ENCODE measurements at regions not wholly inside any gene's neighbourhood (a gene's known extent, or its start where the extent isn't known, plus 50 kb on each side); places are given as distances from the start of the nearest gene placed in this dataset.

- TF ChIP-seq ELF4 (IDR thresholded peaks at IDR 0.05) (no peak), PKNOX1 (IDR thresholded peaks at IDR 0.05) (no peak), L3MBTL2 (conservative IDR thresholded peaks at IDR 0.05) (no peak), SUZ12 (IDR thresholded peaks at IDR 0.05) (no peak), LEF1 (IDR thresholded peaks at IDR 0.05; ENCODE audit: borderline replicate concordance) (no peak), ZNF384 (IDR thresholded peaks at IDR 0.05) (no peak), FOXA1 (IDR thresholded peaks at IDR 0.05) (no peak), HDGF (IDR thresholded peaks at IDR 0.05; ENCODE audit: borderline replicate concordance) (no peak), FOXK2 (IDR thresholded peaks at IDR 0.05) (no peak), TARDBP (IDR thresholded peaks at IDR 0.05) (no peak), BHLHE40 (IDR thresholded peaks at IDR 0.05; ENCODE audit: borderline replicate concordance) (no peak)
- POLR2A ChIA-PET: no interaction called here
- CTCF ChIA-PET: no interaction called here
- no peak for DNase-seq (ENCODE audit: extremely low spot score)
These were observed 162.1 kb upstream of the RNF32 start for GRCh38 chr7:156478486-156478885.

GRCh38 chr7:156475666-156476065 is 164.9 kb upstream of the RNF32 start:
- POLR2A ChIA-PET: no interaction called here
- no peak for DNase-seq (ENCODE audit: extremely low spot score)
- CTCF ChIA-PET: no interaction called here
- TF ChIP-seq ELF4 (IDR thresholded peaks at IDR 0.05) (no peak), CTBP1 (IDR thresholded peaks at IDR 0.05; ENCODE audit: borderline replicate concordance) (no peak), HDGF (IDR thresholded peaks at IDR 0.05; ENCODE audit: borderline replicate concordance) (no peak), TARDBP (IDR thresholded peaks at IDR 0.05) (no peak), SP1 (IDR thresholded peaks at IDR 0.05) (no peak), PKNOX1 (IDR thresholded peaks at IDR 0.05) (no peak), FOXA1 (IDR thresholded peaks at IDR 0.05) (no peak), L3MBTL2 (conservative IDR thresholded peaks at IDR 0.05) (no peak), FOXM1 (IDR thresholded peaks at IDR 0.05; ENCODE audit: borderline replicate concordance) (no peak), ARNT (IDR thresholded peaks at IDR 0.05) (no peak), ZNF384 (IDR thresholded peaks at IDR 0.05) (no peak), BHLHE40 (IDR thresholded peaks at IDR 0.05; ENCODE audit: borderline replicate concordance) (no peak), LEF1 (IDR thresholded peaks at IDR 0.05; ENCODE audit: borderline replicate concordance) (no peak), NFRKB (IDR thresholded peaks at IDR 0.05) (no peak), FOXK2 (IDR thresholded peaks at IDR 0.05) (no peak), SUZ12 (IDR thresholded peaks at IDR 0.05) (no peak)

- DNase-seq (ENCODE audit: extremely low spot score): no peak
- CTCF ChIA-PET: no interaction called here
- POLR2A ChIA-PET: no interaction called here
- TF ChIP-seq ARNT (IDR thresholded peaks at IDR 0.05) (no peak), BHLHE40 (IDR thresholded peaks at IDR 0.05; ENCODE audit: borderline replicate concordance) (no peak), TARDBP (IDR thresholded peaks at IDR 0.05) (no peak), NFRKB (IDR thresholded peaks at IDR 0.05) (no peak), CTBP1 (IDR thresholded peaks at IDR 0.05; ENCODE audit: borderline replicate concordance) (no peak), ZNF384 (IDR thresholded peaks at IDR 0.05) (no peak), FOXK2 (IDR thresholded peaks at IDR 0.05) (no peak), SP1 (IDR thresholded peaks at IDR 0.05) (no peak), HDGF (IDR thresholded peaks at IDR 0.05; ENCODE audit: borderline replicate concordance) (no peak), L3MBTL2 (conservative IDR thresholded peaks at IDR 0.05) (no peak), FOXA1 (IDR thresholded peaks at IDR 0.05) (no peak), FOXM1 (IDR thresholded peaks at IDR 0.05; ENCODE audit: borderline replicate concordance) (no peak)
These were observed 165.4 kb upstream of the RNF32 start for GRCh38 chr7:156475179-156475578.

GRCh38 chr7:156474241-156474743 is 166.3 kb upstream of the RNF32 start:
- DNase-seq (ENCODE audit: extremely low spot score): no peak

GRCh38 chr7:156473476-156474240 is 166.9 kb upstream of the RNF32 start:
- ChIA-PET POLR2A (no interaction called here), CTCF (no interaction called here)
- no peak for TF ChIP-seq PKNOX1 (IDR thresholded peaks at IDR 0.05)
- no peak for TF ChIP-seq BHLHE40 (IDR thresholded peaks at IDR 0.05; ENCODE audit: borderline replicate concordance)
- TF ChIP-seq FOXK2 (IDR thresholded peaks at IDR 0.05): no peak
- DNase-seq (ENCODE audit: extremely low spot score): peak; percentile 70

More at GRCh38 chr7:156474241-156474743, 166.3 kb upstream of the RNF32 start:
- ChIA-PET POLR2A (no interaction called here), CTCF (no interaction called here)
- no peak for TF ChIP-seq L3MBTL2 (conservative IDR thresholded peaks at IDR 0.05)
- no peak for TF ChIP-seq LEF1 (IDR thresholded peaks at IDR 0.05; ENCODE audit: borderline replicate concordance)
- no peak for TF ChIP-seq FOXK2 (IDR thresholded peaks at IDR 0.05)
- no peak for TF ChIP-seq BHLHE40 (IDR thresholded peaks at IDR 0.05; ENCODE audit: borderline replicate concordance)
- no peak for TF ChIP-seq ARNT (IDR thresholded peaks at IDR 0.05)
- TF ChIP-seq CTBP1 (IDR thresholded peaks at IDR 0.05; ENCODE audit: borderline replicate concordance): no peak
- no peak for TF ChIP-seq SUZ12 (IDR thresholded peaks at IDR 0.05)
- no peak for TF ChIP-seq ZNF384 (IDR thresholded peaks at IDR 0.05)
- TF ChIP-seq TARDBP (IDR thresholded peaks at IDR 0.05): no peak
- no peak for TF ChIP-seq FOXA1 (IDR thresholded peaks at IDR 0.05)
- no peak for TF ChIP-seq NFRKB (IDR thresholded peaks at IDR 0.05)
- TF ChIP-seq FOXM1 (IDR thresholded peaks at IDR 0.05; ENCODE audit: borderline replicate concordance): no peak

- no peak for TF ChIP-seq ZNF384 (IDR thresholded peaks at IDR 0.05)
- no peak for TF ChIP-seq NFRKB (IDR thresholded peaks at IDR 0.05)
- TF ChIP-seq TARDBP (IDR thresholded peaks at IDR 0.05): no peak
- no peak for TF ChIP-seq SP1 (IDR thresholded peaks at IDR 0.05)
- TF ChIP-seq L3MBTL2 (conservative IDR thresholded peaks at IDR 0.05): no peak
- no peak for TF ChIP-seq ELF4 (IDR thresholded peaks at IDR 0.05)
- no peak for TF ChIP-seq PKNOX1 (IDR thresholded peaks at IDR 0.05)
- TF ChIP-seq SUZ12 (IDR thresholded peaks at IDR 0.05): no peak
- no peak for TF ChIP-seq FOXA1 (IDR thresholded peaks at IDR 0.05)
- TF ChIP-seq LEF1 (IDR thresholded peaks at IDR 0.05; ENCODE audit: borderline replicate concordance): no peak
- TF ChIP-seq FOXK2 (IDR thresholded peaks at IDR 0.05): no peak
- TF ChIP-seq CTBP1 (IDR thresholded peaks at IDR 0.05; ENCODE audit: borderline replicate concordance): no peak
- no peak for TF ChIP-seq HDGF (IDR thresholded peaks at IDR 0.05; ENCODE audit: borderline replicate concordance)
- no peak for TF ChIP-seq BHLHE40 (IDR thresholded peaks at IDR 0.05; ENCODE audit: borderline replicate concordance)
- TF ChIP-seq FOXM1 (IDR thresholded peaks at IDR 0.05; ENCODE audit: borderline replicate concordance): no peak
- no peak for TF ChIP-seq ARNT (IDR thresholded peaks at IDR 0.05)
- CTCF ChIA-PET: no interaction called here
- DNase-seq (ENCODE audit: extremely low spot score): no peak
- POLR2A ChIA-PET: no interaction called here
These were observed 168.3 kb upstream of the RNF32 start for GRCh38 chr7:156472267-156472666.
